ENCODE measurements at regions not wholly inside any gene's neighbourhood (a gene's known extent, or its start where the extent isn't known, plus 50 kb on each side); places are given as distances from the start of the nearest gene placed in this dataset.

- no peak for DNase-seq (ENCODE audit: low spot score, unreplicated experiment)
- Mint-ChIP-seq H3K9me3 (ENCODE audit: low read depth) (no peaks in the 10 kb centered on the region), H3K27me3 (peaks cover 11% of the 10 kb centered on the region), H3K36me3 (ENCODE audit: insufficient read depth) (no peaks in the 10 kb centered on the region), H3K27ac (no peak overlapping the region), H3K4me1 (ENCODE audit: low read depth) (no peaks in the 10 kb centered on the region), H3K4me3 (ENCODE audit: low read depth) (no peak overlapping the region)
- no peak for TF ChIP-seq CTCF (IDR thresholded peaks at IDR 0.05; ENCODE audit: unreplicated experiment)
Observed at GRCh38 chr2:70397186-70397585, 95.3 kb upstream of the FAM136A start.

GRCh38 chr2:70396612-70397011 lies 94.7 kb upstream of the FAM136A start:
- Mint-ChIP-seq H3K9me3 (ENCODE audit: low read depth) (no peaks in the 10 kb centered on the region), H3K36me3 (ENCODE audit: insufficient read depth) (no peaks in the 10 kb centered on the region), H3K4me1 (ENCODE audit: low read depth) (no peaks in the 10 kb centered on the region), H3K4me3 (ENCODE audit: low read depth) (no peak overlapping the region), H3K27ac (no peak overlapping the region), H3K27me3 (peaks cover 11% of the 10 kb centered on the region)
- TF ChIP-seq CTCF (IDR thresholded peaks at IDR 0.05; ENCODE audit: unreplicated experiment), result no peak
- no peak for DNase-seq (ENCODE audit: low spot score, unreplicated experiment)

- H3K9me3 Mint-ChIP-seq (ENCODE audit: low read depth), result no peaks in the 10 kb centered on the region
- H3K27me3 Mint-ChIP-seq, result peaks cover 11% of the 10 kb centered on the region
- TF ChIP-seq CTCF (IDR thresholded peaks at IDR 0.05; ENCODE audit: unreplicated experiment), result no peak
- no peak overlapping the region for H3K4me3 Mint-ChIP-seq (ENCODE audit: low read depth)
- no peak overlapping the region for H3K27ac Mint-ChIP-seq
- H3K4me1 Mint-ChIP-seq (ENCODE audit: low read depth), result no peaks in the 10 kb centered on the region
- H3K36me3 Mint-ChIP-seq (ENCODE audit: insufficient read depth), result no peaks in the 10 kb centered on the region
- DNase-seq (ENCODE audit: low spot score, unreplicated experiment), result no peak
Observed at GRCh38 chr2:70393881-70394280, 92.0 kb upstream of the FAM136A start.

GRCh38 chr2:70391988-70392387 lies 90.1 kb upstream of the FAM136A start:
- Mint-ChIP-seq H3K36me3 (ENCODE audit: insufficient read depth) (no peaks in the 10 kb centered on the region), H3K9me3 (ENCODE audit: low read depth) (no peaks in the 10 kb centered on the region), H3K27ac (no peak overlapping the region), H3K4me3 (ENCODE audit: low read depth) (no peak overlapping the region), H3K27me3 (no peaks in the 10 kb centered on the region), H3K4me1 (ENCODE audit: low read depth) (no peaks in the 10 kb centered on the region)
- no peak for DNase-seq (ENCODE audit: low spot score, unreplicated experiment)
- no peak for TF ChIP-seq CTCF (IDR thresholded peaks at IDR 0.05; ENCODE audit: unreplicated experiment)

- DNase-seq (ENCODE audit: low spot score, unreplicated experiment), result no peak
- Mint-ChIP-seq H3K36me3 (ENCODE audit: insufficient read depth) (no peaks in the 10 kb centered on the region), H3K27me3 (no peaks in the 10 kb centered on the region), H3K4me3 (ENCODE audit: low read depth) (no peak overlapping the region), H3K27ac (no peak overlapping the region), H3K9me3 (ENCODE audit: low read depth) (no peaks in the 10 kb centered on the region), H3K4me1 (ENCODE audit: low read depth) (no peaks in the 10 kb centered on the region)
- no peak for TF ChIP-seq CTCF (IDR thresholded peaks at IDR 0.05; ENCODE audit: unreplicated experiment)
Observed at GRCh38 chr2:70391259-70391658, 89.4 kb upstream of the FAM136A start.

Data from progenitor cell of endocrine pancreas (in vitro differentiated cells).